ENCODE measurements at regions not wholly inside any gene's neighbourhood (a gene's known extent, or its start where the extent isn't known, plus 50 kb on each side); places are given as distances from the start of the nearest gene placed in this dataset.

DNA sequence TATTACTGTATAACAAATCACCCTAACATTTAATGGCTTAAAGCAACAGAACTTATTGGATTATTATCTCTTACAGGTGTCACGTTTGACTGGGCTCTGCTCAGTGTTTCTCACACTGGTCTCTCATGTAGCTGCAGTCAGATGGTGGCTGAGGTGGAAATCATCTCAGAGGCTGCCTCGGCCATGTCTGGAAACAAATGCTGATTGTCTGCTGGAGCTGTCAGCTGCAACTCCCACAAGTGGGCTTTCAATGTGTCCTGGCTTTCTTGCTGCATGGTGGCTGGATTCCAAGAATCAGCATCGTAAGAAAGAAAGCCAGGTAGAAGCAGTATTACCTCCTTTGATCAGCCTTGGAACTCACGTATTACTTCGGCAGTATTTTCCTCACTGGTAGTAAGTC is 277.6 kb downstream of the SPANXN1 start:
- TF ChIP-seq, protein P1, sequence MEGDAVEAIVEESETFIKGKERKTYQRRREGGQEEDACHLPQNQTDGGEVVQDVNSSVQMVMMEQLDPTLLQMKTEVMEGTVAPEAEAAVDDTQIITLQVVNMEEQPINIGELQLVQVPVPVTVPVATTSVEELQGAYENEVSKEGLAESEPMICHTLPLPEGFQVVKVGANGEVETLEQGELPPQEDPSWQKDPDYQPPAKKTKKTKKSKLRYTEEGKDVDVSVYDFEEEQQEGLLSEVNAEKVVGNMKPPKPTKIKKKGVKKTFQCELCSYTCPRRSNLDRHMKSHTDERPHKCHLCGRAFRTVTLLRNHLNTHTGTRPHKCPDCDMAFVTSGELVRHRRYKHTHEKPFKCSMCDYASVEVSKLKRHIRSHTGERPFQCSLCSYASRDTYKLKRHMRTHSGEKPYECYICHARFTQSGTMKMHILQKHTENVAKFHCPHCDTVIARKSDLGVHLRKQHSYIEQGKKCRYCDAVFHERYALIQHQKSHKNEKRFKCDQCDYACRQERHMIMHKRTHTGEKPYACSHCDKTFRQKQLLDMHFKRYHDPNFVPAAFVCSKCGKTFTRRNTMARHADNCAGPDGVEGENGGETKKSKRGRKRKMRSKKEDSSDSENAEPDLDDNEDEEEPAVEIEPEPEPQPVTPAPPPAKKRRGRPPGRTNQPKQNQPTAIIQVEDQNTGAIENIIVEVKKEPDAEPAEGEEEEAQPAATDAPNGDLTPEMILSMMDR (IDR thresholded peaks at IDR 0.05): no peak
- TF ChIP-seq POLR2A (IDR thresholded peaks at IDR 0.05): no peak
- intact Hi-C loops (cut with DNase I): no loop called here
- WGBS (ENCODE audit: insufficient coverage, low coverage, low lambda C conversion rate, missing lambda C conversion rate): 40% methylated on average over 3 of the region's 5 CpGs
- H3K27ac ChIP-seq: no peak overlapping the region
- DNase-seq: no peak
- no peak for ATAC-seq
- no peaks in the 10 kb centered on the region for H3K4me1 ChIP-seq
- peaks cover 0 to 6% of the 10 kb centered on the region in 2 donors for H3K27me3 ChIP-seq
- no peaks in the 10 kb centered on the region for H3K9me3 ChIP-seq
- no peaks in the 10 kb centered on the region for H3K36me3 ChIP-seq
- no peak overlapping the region for H3K4me3 ChIP-seq

GRCh38 chrX:145532176-145532780 is 285.0 kb downstream of the SPANXN1 start:
- H3K36me3 ChIP-seq: no peaks in the 10 kb centered on the region
- H3K27ac ChIP-seq: no peak overlapping the region
- no peak overlapping the region for H3K4me3 ChIP-seq
- H3K4me1 ChIP-seq: no peaks in the 10 kb centered on the region
- TF ChIP-seq, protein P1 (IDR thresholded peaks at IDR 0.05): no peak
- no peak for TF ChIP-seq POLR2A (IDR thresholded peaks at IDR 0.05)
- H3K9me3 ChIP-seq: no peaks in the 10 kb centered on the region
- ATAC-seq (no peak), DNase-seq (no peak)
- no peaks in the 10 kb centered on the region for H3K27me3 ChIP-seq
- 23% methylated on average over 4 of the region's 4 CpGs for WGBS (ENCODE audit: insufficient coverage, low coverage, low lambda C conversion rate, missing lambda C conversion rate)
- intact Hi-C loops (cut with DNase I): no loop called here

GRCh38 chrX:145533534-145533933 is 284.1 kb upstream of the SLITRK2 start:
- Histone ChIP-seq H3K27ac (no peak overlapping the region), H3K27me3 (no peaks in the 10 kb centered on the region), H3K9me3 (no peaks in the 10 kb centered on the region), H3K4me1 (no peaks in the 10 kb centered on the region), H3K4me3 (no peak overlapping the region), H3K36me3 (no peaks in the 10 kb centered on the region)
- intact Hi-C loops (cut with DNase I): no loop called here
- TF ChIP-seq, protein P1 (IDR thresholded peaks at IDR 0.05): no peak
- no peak for TF ChIP-seq POLR2A (IDR thresholded peaks at IDR 0.05)
- ATAC-seq: no peak
- 38% methylated on average over 3 of the region's 3 CpGs for WGBS (ENCODE audit: insufficient coverage, low coverage, low lambda C conversion rate, missing lambda C conversion rate)
- no peak for DNase-seq

GRCh38 chrX:145549496-145549895 is 268.1 kb upstream of the SLITRK2 start:
- no peaks in the 10 kb centered on the region for H3K36me3 ChIP-seq
- WGBS (ENCODE audit: insufficient coverage, low coverage, low lambda C conversion rate, missing lambda C conversion rate): 69% methylated on average over 3 of the region's 3 CpGs
- no peaks in the 10 kb centered on the region for H3K4me1 ChIP-seq
- H3K4me3 ChIP-seq: no peak overlapping the region
- no peak for ATAC-seq
- H3K27ac ChIP-seq: no peak overlapping the region
- DNase-seq: no peak
- no peaks in the 10 kb centered on the region for H3K9me3 ChIP-seq
- intact Hi-C loops (cut with DNase I): no loop called here
- H3K27me3 ChIP-seq: no peaks in the 10 kb centered on the region
- TF ChIP-seq POLR2A (IDR thresholded peaks at IDR 0.05): no peak
- TF ChIP-seq, protein P1 (IDR thresholded peaks at IDR 0.05): no peak

DNA sequence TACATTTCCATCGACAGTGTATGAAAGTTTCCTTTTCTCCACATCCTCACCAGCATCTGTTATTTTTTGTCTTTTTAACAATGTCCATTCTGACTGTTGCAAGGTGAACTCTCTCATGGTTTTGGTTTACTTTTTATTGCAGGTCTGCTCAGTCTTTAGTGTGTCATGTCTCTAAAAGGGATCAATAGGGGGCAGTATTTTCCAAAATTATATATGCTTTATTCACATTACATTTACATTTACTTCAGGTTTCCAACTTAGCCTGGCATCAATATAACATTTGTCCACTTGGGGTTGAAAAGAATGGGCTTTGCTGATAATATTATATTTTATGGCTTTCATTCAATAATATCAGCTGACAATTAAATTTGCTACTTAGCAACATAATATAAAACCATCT is 265.0 kb upstream of the SLITRK2 start:
- Histone ChIP-seq H3K4me1 (no peaks in the 10 kb centered on the region), H3K27ac (no peak overlapping the region), H3K36me3 (no peaks in the 10 kb centered on the region), H3K27me3 (no peaks in the 10 kb centered on the region), H3K4me3 (no peak overlapping the region), H3K9me3 (no peaks in the 10 kb centered on the region)
- no peak for TF ChIP-seq POLR2A (IDR thresholded peaks at IDR 0.05)
- TF ChIP-seq, protein P1 (IDR thresholded peaks at IDR 0.05): no peak
- ATAC-seq: no peak
- DNase-seq: no peak
- 53% methylated on average over 1 of the region's 1 CpG for WGBS (ENCODE audit: insufficient coverage, low coverage, low lambda C conversion rate, missing lambda C conversion rate)
- intact Hi-C loops (cut with DNase I): no loop called here
